AG09319 (cell line): ENCODE measurements at regions not wholly inside any gene's neighbourhood (a gene's known extent, or its start where the extent isn't known, plus 50 kb on each side); places are given as distances from the start of the nearest gene placed in this dataset.

Experiments used
- DNase-seq: peaks from one replicate; pipeline ENCODE4 v3.0.0-alpha.2; 2010; ENCODE audit warnings: low read depth; ENCODE audit errors: extremely low read depth
- TF ChIP-seq, protein P1 (sequence below): IDR thresholded peaks from 2 replicates; pipeline ENCODE4 v1.5.1; 2011; ENCODE audit warnings: low read depth, mild to moderate bottlenecking, inconsistent platforms, low read length, moderate library complexity

DNA sequence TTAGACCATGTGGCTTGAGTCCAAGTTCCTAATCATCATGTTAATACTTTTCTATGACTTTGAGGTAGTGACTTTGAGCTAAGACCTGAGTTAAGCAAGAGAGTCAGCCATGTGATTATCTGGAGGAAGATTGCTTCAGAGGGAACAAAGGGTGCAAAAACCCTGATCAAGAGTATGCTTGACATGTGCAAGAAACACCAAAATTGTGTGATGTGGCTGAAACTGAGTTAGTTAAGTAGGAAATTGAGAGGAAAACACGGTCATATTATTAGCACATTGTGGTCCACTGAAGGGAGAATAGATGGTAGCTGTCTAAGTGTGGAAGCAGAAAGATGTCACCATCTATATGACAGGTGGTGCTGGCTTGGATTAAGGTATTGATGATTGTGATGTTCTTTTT, 130.4 kb upstream of the MON1B start:
- DNase-seq = no peak
- TF ChIP-seq, protein P1, sequence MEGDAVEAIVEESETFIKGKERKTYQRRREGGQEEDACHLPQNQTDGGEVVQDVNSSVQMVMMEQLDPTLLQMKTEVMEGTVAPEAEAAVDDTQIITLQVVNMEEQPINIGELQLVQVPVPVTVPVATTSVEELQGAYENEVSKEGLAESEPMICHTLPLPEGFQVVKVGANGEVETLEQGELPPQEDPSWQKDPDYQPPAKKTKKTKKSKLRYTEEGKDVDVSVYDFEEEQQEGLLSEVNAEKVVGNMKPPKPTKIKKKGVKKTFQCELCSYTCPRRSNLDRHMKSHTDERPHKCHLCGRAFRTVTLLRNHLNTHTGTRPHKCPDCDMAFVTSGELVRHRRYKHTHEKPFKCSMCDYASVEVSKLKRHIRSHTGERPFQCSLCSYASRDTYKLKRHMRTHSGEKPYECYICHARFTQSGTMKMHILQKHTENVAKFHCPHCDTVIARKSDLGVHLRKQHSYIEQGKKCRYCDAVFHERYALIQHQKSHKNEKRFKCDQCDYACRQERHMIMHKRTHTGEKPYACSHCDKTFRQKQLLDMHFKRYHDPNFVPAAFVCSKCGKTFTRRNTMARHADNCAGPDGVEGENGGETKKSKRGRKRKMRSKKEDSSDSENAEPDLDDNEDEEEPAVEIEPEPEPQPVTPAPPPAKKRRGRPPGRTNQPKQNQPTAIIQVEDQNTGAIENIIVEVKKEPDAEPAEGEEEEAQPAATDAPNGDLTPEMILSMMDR = no peak

DNA sequence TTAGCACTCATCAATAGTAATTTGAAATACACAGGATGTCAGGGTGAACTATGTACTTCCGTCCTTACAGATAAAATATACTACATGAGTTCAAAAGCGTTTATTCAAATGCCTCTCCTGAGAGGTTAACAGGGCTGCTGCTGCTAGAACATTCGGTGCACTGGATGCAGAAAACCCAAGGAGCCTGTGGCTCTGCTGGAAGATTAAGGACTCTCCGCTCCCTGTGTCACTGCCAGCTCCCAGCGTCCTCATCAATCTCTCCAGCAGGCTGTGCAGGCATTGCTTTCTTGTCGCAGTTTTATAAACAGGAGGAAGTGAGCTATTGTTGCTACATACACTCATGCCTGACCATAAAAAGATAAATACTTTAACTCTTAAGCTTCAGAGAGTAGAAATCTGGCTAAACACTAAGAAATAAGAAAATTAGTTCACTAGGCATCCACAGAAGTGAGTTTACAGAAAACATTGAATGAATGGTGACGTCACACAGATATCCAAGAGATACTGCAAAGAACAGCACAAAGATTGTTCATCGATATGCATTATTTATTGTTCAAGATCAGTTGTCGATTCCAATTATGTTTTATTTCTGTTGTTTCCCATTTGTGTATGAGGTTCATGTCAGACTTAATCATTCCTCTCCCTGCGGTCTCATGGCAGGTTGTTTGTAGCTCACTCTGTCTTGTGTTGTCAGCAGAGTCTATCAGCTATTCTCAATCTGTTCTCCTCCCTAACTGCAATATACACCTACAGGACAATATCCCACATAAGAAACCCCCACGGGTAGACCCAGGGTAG, 127.9 kb upstream of the MON1B start:
- no peak for DNase-seq
- TF ChIP-seq, protein P1 = no peak

DNA sequence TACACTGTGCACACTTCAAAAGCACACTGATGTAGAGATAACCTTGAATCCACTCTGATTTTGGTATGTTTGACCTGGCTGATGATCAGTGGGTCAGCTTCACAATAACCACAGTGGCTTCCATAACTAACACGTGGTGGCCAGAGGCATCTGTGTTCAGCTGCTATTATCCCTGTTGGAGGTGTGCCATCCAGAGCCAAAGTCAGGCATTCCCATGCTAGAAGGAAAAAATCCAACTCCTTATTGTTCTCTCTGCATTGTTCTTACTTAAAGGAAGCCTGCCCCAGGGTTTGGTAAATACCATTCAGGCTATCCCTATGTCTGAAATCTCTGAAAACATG, 127.3 kb upstream of the MON1B start:
- TF ChIP-seq, protein P1 = no peak
- no peak for DNase-seq

DNA sequence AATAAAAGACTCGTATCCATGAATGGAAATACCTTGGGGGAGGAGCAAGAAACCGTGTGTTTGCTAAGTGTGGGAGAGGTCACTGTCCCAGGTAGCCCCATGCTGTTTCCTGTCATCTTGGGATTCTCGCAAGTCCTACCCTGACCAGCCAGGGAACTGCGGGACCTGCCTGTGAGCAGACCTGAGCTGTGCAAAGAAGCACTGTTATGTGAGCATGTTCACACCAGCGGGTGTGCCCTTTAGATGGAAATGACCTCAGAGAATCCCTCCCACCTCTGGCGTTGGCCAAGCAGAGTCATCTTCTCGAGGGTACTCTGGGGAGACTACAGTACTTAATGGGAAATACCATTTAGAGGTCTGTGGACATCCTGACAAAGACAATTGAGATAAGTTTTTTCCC, 127.0 kb upstream of the MON1B start:
- DNase-seq = no peak
- TF ChIP-seq, protein P1 = no peak

DNA sequence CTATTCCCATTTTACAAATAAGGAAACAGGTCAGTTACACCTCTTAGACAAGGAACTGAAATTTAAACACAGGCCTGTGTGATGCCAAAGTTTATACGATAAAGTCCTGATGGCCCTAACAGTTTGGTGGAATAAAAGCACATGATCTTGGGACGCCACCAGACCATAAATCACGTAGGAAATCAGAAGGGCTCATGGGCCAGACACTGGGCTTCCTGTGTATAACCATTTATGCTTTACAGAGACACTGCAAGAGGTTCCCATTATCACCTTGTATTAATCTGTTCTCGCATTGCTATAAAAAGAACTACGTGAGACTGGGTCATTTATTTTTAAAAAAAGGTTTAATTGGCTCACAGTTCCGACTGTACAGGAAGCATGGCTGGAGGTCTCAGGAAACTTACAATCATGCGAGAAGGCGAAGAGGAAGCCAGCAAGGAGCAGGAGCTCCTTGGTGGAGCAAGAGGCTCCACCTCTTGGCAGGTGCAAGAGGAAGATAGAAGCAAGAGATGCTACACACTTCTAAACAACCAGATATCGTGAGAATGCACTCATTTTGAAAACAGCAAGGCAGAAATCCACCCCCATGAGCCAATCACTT, 124.0 kb upstream of the MON1B start:
- TF ChIP-seq, protein P1 = no peak
- no peak for DNase-seq

DNA sequence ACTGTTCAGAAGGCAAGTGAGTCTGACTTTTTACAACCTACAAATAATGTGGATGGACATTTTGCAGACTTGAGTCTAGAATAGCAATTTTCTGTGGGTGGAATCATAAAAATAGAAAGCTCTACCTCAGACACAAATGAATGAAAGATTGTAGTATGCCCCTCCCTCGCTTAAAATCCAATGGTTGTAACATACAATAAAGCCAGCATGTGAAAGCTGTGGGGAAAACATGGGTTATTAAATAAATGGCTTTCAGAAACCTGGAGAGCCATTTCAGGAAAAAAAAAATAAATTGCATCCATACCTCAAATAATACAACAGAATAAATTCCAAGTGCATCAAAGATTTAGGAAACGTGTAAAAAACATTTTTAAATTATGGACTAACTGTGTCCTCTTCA, 123.1 kb upstream of the MON1B start:
- TF ChIP-seq, protein P1 = no peak
- no peak for DNase-seq

DNA sequence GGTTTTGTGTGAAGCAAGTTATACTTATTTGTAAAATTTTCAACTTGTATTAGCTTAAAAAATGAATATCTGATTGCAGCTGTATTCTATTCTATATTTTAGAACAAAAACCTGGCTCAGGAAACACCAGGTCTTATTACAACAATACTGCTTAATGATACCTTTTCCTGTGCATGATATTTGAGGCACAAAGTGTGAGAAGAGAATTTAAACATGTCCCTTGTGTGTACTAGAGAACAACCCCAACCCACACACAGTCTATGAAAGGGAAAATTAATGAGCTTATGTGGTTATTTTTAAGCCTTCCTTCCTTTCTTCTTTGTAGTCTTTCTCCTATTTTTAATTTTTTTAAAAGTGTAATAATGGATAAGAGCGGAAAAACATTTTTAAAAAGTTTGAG, 122.6 kb upstream of the MON1B start:
- TF ChIP-seq, protein P1 = no peak

More for the DNA sequence above, 122.6 kb upstream of the MON1B start:
- DNase-seq = no peak
